GM18511 (cell line): ENCODE measurements at regions not wholly inside any gene's neighbourhood (a gene's known extent, or its start where the extent isn't known, plus 50 kb on each side); places are given as distances from the start of the nearest gene placed in this dataset.
"Not testable (repeated sequence)": the region's sequence is repeated elsewhere in the genome, so short reads cannot be mapped to it uniquely, and the experiment has no call there.

Experiments used
- ATAC-seq: cut with Tn5 transposase; IDR thresholded peaks from one replicate; pipeline ENCODE4 v1.9.1; 2021; ENCODE audit warnings: mild to moderate bottlenecking, moderate library complexity; ENCODE audit not compliant: unreplicated experiment

DNA sequence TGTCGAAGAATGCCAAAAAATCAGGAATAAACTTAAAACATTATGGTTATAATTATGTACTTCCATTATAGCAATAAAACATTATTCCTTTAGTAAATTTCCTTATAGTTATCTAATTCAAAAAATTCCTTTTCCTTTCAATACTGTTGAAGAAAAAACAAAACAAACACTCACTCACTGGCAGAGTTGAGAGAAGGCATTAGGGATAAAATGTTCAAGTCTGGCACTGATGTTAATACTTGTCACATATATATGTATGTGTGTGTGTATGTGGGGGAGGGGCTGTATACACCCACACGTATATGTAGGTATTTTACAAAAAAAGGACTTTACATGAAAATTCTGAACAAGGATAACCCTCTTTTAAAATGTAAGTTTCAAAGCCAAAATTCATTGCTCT lies 150.2 kb upstream of the MEOX2 start:
- no peak for ATAC-seq

DNA sequence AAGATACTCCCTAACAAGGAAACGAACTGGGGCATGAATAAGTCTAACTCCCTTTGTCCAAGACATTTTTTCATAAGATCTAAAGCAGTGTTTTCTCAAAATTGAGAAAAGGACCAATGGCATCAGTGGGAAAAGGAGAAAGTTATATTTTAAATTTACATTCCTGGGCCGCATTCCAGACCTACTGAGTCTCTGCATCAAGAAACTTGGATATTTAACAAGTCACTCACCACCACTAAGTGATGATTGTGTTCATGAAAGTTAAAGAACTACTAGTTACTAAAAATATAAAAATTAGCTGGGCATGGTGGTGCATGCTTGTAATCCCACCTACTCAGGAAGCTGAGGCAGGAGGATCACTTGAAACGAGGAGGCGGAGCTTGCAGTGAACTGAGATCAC lies 149.6 kb upstream of the MEOX2 start:
- no peak for ATAC-seq

DNA sequence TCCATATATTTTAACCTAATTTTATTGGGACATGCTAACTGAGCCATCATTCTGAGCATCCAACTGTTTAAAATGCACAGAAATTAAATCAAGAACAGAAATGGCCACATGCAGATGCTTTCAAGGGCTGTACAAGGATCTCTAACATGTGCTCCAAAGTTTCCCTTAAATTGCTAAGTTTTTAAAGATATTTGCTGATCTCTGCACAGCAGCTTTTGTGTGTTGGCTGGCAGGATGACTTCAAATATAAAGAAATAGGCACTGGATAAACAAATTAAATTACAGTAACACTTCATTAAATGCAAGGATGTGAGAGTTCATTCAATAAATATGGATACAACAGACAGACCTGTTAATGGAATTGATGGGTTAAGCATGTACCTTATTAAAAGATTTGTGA lies 148.0 kb upstream of the MEOX2 start:
- no peak for ATAC-seq

DNA sequence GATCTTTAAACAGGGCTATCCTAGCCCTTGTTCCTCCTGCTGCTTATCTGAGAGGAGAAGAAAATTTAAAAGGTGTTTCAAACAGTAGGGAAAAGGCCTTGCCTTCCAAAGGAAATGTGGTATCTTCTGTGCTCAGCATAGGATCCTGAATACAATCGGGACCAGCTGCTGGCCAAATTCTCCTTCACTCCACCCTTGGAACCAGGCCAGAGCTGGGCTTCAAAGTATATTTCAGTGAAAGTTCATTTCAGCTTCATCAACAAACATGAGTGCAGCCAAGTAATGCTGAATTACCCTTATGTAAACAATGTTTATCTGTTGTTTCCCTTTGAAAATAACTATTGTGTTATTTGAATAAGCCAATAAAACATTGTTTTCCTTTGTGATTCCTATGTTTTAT lies 146.5 kb upstream of the MEOX2 start:
- no peak for ATAC-seq

- no peak for ATAC-seq
These were observed 145.1 kb upstream of the MEOX2 start for GRCh38 chr7:15831606-15832005.

- ATAC-seq: no peak
These were observed 143.2 kb upstream of the MEOX2 start for GRCh38 chr7:15829691-15830090.

- no peak for ATAC-seq
These were observed 142.4 kb upstream of the MEOX2 start for GRCh38 chr7:15828881-15829280.

- ATAC-seq: no peak
These were observed 135.3 kb upstream of the MEOX2 start for GRCh38 chr7:15821484-15822427.

- no peak for ATAC-seq
These were observed 133.8 kb upstream of the MEOX2 start for GRCh38 chr7:15820319-15820718.

DNA sequence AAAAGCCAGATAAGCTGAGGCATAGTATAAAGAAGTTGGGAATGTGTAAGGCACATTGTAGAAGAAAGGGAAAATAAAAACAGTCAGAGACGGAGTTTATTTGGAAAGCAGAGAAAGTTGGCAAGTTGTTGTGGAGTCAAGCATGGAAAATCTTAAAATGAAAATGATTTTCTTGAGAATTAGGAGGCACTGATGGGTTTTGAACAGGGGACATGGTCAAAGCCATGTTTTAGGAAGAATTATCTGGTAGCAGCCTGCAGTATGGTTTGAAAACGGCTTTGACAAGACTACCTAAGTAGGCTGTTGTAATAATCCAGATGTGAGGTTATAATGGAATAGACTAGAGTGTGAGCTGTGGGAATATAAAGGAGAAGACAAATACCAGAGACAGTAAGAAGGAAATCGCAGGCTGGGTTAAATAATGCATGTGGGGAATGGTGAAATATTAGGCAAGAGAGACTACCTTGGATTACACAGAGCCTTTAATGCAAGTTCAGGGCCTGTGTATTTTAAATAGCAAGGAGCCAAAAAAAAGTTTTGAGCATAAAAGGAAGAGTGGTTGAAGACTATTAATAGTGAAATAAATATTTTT lies 130.4 kb upstream of the MEOX2 start:
- ATAC-seq: no peak

DNA sequence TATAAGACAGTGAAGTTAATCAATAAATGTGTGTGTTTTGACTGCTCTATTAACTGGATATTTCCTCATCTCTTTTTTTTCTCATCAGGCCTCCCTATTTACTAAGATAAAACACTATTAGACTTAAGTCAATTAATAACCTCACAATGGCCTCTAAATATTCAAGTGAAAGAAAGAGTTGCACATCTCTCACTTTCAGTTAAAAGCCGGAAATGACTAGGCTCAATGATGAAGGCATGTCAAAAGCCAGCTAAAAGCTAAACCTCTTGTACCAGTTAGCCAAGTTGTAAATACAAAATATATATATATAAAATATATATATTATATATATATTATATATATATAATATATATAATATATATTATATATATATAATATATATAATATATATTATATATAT lies 127.0 kb upstream of the MEOX2 start:
- peak; percentile 73 for ATAC-seq

DNA sequence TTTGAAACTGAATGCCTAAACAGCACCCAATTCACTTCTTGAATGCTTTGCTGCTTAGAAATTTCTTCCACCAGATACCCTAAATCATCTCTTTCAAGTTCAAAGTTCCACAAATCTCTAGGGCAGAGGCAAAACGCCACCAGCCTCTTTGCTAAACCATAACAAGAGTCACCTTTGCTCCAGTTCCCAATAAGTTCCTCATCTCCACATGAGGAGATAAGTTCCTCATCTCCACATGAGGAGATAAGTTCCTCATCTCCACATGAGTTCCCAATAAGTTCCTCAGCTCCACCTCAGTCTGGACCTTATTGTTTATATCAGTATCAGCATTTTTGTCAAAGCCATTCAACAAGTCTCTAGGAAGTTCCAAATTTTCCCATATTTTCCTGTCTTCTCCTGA lies 123.9 kb upstream of the MEOX2 start:
- ATAC-seq: not testable (repeated sequence)

DNA sequence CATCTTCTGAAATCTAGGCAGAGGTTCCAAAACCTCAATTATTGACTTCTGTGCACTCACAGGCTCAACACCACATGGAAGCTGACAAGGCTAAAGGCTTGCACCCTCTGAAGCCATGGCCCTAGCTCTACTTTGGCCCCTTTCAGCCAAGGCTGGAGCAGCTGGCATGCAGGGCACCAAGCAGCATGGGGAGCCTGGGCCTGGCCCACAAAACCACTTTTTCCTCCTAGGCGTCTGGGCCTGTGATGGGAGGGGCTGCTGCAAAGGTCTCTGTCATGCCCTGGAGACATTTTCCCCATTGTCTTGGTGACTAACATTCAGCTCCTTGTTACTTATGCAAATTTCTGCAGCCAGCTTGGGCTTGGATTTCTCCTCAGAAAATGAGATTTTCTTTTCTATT lies 123.5 kb upstream of the MEOX2 start:
- ATAC-seq: not testable (repeated sequence)

DNA sequence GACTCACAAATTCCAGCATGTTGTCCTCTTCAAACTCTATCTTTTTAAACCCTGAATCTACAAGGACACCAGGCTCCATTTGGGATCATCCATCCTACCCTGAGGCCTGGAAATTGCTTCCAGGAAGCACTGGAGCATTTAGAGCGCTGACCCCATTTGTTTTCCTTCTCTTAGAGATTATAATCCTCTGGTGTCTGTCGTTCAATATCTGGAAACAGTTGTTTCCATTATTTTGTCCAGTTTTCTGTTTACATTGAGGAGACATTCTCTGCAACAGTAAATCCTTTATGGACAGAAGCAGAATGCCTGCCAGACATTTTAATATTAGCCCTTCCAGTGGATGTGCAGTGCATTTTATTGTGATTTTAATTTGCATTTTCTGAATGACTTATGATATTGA lies 119.4 kb upstream of the MEOX2 start:
- ATAC-seq: no peak

GRCh38 chr7:15802425-15802824 lies 115.9 kb upstream of the MEOX2 start:
- ATAC-seq: no peak

DNA sequence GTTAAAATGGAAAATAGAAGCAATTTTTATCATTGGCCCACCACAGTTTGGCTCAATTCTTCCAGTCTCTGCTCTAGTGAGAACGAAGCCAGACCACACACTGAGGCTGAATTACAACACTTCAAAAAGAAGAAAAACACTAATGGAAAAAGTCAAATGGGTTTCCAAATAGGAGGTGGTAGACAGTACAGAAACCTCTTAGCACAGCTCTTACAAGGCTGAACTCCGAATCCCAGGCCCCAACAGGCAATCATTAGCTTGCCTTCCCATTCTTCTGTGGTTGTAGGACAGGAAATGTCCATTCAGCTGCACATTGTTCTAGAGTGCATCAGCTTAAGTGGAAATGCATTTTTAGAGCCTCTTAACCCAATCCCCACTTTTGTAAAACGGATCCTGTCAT lies 115.1 kb upstream of the MEOX2 start:
- no peak for ATAC-seq

GRCh38 chr7:15801041-15801440 lies 114.6 kb upstream of the MEOX2 start:
- no peak for ATAC-seq

DNA sequence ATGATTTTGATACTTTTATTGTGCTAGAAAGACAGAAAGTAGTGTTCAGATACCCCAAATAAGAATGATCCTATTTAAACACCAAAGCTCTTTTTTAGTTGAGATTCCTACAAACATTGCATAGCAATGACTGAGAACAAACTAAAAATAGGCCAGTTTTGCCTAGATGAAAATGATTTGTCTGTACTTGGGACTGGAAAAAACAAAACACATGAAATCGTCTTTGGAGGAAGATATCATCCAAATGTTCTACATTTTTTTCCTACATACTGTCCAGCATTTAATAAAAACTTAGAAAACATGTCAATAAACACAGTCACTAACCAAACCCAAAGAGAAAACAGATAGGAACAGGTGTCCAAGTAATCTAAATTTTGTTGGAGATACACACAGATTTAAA lies 111.6 kb upstream of the MEOX2 start:
- no peak for ATAC-seq

DNA sequence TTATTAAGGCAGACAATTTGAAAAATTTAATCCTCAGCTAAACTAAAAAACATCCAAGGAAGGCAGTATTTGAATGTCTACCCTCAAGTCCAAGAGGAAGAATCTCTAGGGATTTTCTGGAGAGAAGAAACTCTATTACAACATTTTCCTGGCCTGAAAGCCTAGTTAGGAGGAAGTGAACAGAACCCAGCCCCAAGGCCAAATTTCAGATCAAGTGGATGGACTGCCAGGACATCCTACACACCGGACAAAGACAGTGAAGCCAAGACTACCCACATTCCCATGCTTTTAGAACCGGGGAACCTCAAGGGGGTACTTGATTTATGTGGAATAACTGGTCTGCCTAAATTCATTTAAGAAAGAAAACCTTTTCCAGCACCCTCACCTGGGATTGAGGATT lies 108.9 kb upstream of the MEOX2 start:
- no peak for ATAC-seq

- no peak for ATAC-seq
These were observed 108.3 kb upstream of the MEOX2 start for GRCh38 chr7:15794801-15795200.

DNA sequence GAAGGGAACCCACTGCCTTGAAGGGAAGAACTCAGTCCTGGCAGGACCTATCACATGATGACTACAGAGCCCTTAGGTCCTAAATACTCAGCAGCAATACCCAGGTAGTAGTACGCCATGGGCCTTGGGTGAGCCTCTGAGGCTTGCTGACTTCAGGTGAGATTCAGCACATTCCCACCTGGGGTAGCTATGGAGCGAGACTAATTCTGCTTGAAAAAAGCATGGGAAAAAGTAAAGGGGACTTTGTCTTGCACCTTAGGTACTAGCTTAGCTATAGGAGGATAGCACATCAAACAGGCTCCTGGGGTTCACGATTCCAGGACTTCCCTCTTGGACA lies 98.2 kb upstream of the MEOX2 start:
- ATAC-seq: no peak

DNA sequence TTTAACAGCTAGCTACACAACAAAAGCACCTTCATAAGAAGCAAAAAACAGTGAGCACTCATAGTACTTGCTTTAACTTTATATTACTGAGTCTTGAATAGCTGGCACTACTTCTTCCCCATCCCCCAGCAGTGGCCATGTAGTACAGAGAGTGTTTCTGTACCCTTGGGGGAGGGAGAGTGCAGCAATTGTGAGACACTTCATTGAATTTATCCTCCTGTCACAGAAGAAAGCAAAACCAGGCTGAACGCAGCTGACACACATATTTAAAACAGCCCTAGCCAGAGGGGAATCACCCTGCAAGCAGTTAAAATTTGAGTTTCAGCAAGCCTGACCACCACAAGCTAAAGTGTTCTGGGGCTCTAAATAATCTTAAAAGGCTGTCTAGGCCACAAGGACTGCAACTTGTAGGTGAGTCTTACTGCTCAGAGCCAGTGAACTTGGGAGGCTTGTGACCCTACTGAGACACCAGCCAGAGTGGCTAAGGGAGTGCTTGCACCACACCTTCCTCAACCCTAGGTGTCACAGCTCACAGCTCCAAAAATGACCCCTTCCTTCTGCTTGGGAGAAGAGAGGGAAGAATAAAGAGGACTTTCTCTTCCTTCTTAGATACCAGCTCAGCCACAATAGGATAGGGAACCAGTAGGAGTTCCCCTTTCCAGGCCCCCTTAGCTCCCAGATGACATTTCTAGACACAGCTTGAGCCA lies 97.7 kb upstream of the MEOX2 start:
- ATAC-seq: no peak
